ENCODE measurements at regions not wholly inside any gene's neighbourhood (a gene's known extent, or its start where the extent isn't known, plus 50 kb on each side); places are given as distances from the start of the nearest gene placed in this dataset.

DNA sequence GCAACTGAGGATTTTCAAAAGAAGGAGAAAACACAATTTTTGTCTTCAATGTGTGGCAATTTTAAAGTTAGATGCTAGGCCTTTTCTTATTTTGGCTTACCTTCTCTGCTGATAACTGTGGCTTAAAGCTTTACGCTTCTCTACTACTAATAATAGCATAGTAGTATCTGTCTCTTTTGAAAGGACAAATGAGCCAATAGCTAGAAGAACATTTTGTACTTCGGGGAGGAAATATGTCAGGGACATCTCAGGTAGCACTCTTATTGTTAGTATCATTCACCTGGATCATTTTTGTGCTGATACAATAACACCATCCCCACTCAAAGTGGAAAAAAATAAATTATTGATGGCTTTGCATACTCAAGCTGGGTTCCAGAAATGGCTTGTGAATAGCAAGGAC, 586.1 kb upstream of the TBL1XR1 start:
- H3K27ac ChIP-seq (ENCODE audit: low read length), result no peak overlapping the region
- H3K27me3 ChIP-seq (ENCODE audit: insufficient read depth, low read depth, low read length), result no peaks in the 10 kb centered on the region
- H3K4me2 ChIP-seq (ENCODE audit: low read length), result no peak overlapping the region
- no peak overlapping the region for H2AFZ ChIP-seq (ENCODE audit: low read depth, low read length)
- H4K20me1 ChIP-seq (ENCODE audit: insufficient read depth), result no peaks in the 10 kb centered on the region
- H3K36me3 ChIP-seq (ENCODE audit: insufficient read depth, low read length), result no peaks in the 10 kb centered on the region
- no peaks in the 10 kb centered on the region for H3K79me2 ChIP-seq (replicated peaks; ENCODE audit: insufficient read depth, low read length)
- H3K9me3 ChIP-seq (ENCODE audit: low read length), result no peaks in the 10 kb centered on the region
- H3K9ac ChIP-seq (ENCODE audit: low read length), result no peak overlapping the region
- H3F3A ChIP-seq (ENCODE audit: insufficient read depth, low read length, poor library complexity, severe bottlenecking), result no peaks in the 10 kb centered on the region
- no peaks in the 10 kb centered on the region for H3K9me2 ChIP-seq (ENCODE audit: insufficient read depth, low read length)
- TF ChIP-seq MXI1 (conservative IDR thresholded peaks at IDR 0.05; ENCODE audit: poor library complexity, severe bottlenecking), result no peak
- no peak for TF ChIP-seq EZH2 (IDR thresholded peaks at IDR 0.05; ENCODE audit: borderline replicate concordance, insufficient read depth, low read length, poor library complexity, severe bottlenecking)
- TF ChIP-seq TAF1 (IDR thresholded peaks at IDR 0.05; ENCODE audit: low read depth), result no peak
- no peak for TF ChIP-seq RAD21 (conservative IDR thresholded peaks at IDR 0.05)
- H3K4me3 ChIP-seq (ENCODE audit: low read length), result no peak overlapping the region

DNA sequence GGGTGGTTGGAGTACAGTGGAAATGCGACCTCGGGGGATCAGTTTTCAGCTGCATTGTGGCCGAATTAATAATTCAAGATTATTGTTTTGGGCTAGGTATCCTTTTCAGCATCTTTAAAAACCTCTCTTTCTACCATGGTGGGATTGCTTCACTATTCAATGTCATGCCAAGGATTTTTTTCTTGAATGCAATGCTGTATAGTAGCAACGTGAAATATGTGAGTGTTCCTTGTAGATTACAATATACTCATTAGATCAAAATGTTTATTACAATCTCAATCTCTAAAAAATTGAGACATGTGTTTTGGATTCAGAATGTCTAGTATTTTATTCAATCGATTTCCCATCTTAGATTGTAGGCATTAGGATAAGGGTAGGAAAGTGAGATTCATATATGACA, 586.5 kb upstream of the TBL1XR1 start:
- no peak overlapping the region for H3K9ac ChIP-seq (ENCODE audit: low read length)

More for the DNA sequence above, 586.5 kb upstream of the TBL1XR1 start:
- no peaks in the 10 kb centered on the region for H4K20me1 ChIP-seq (ENCODE audit: insufficient read depth)
- H3K27ac ChIP-seq (ENCODE audit: low read length), result no peak overlapping the region
- H3K27me3 ChIP-seq (ENCODE audit: insufficient read depth, low read depth, low read length), result no peaks in the 10 kb centered on the region
- H3K9me3 ChIP-seq (ENCODE audit: low read length), result no peaks in the 10 kb centered on the region
- no peak overlapping the region for H3K4me3 ChIP-seq (ENCODE audit: low read length)
- no peaks in the 10 kb centered on the region for H3K36me3 ChIP-seq (ENCODE audit: insufficient read depth, low read length)
- no peak overlapping the region for H2AFZ ChIP-seq (ENCODE audit: low read depth, low read length)
- H3K4me2 ChIP-seq (ENCODE audit: low read length), result no peak overlapping the region
- H3F3A ChIP-seq (ENCODE audit: insufficient read depth, low read length, poor library complexity, severe bottlenecking), result no peaks in the 10 kb centered on the region
- H3K79me2 ChIP-seq (replicated peaks; ENCODE audit: insufficient read depth, low read length), result no peaks in the 10 kb centered on the region
- H3K9me2 ChIP-seq (ENCODE audit: insufficient read depth, low read length), result no peaks in the 10 kb centered on the region
- TF ChIP-seq TAF1 (IDR thresholded peaks at IDR 0.05; ENCODE audit: low read depth), result no peak
- TF ChIP-seq MXI1 (conservative IDR thresholded peaks at IDR 0.05; ENCODE audit: poor library complexity, severe bottlenecking), result no peak
- no peak for TF ChIP-seq SMC3 (conservative IDR thresholded peaks at IDR 0.05; ENCODE audit: poor library complexity)
- no peak for TF ChIP-seq POLR2AphosphoS5 (IDR thresholded peaks at IDR 0.05)
- TF ChIP-seq EP300 (conservative IDR thresholded peaks at IDR 0.05; ENCODE audit: poor library complexity, severe bottlenecking), result no peak
- TF ChIP-seq, protein P1, sequence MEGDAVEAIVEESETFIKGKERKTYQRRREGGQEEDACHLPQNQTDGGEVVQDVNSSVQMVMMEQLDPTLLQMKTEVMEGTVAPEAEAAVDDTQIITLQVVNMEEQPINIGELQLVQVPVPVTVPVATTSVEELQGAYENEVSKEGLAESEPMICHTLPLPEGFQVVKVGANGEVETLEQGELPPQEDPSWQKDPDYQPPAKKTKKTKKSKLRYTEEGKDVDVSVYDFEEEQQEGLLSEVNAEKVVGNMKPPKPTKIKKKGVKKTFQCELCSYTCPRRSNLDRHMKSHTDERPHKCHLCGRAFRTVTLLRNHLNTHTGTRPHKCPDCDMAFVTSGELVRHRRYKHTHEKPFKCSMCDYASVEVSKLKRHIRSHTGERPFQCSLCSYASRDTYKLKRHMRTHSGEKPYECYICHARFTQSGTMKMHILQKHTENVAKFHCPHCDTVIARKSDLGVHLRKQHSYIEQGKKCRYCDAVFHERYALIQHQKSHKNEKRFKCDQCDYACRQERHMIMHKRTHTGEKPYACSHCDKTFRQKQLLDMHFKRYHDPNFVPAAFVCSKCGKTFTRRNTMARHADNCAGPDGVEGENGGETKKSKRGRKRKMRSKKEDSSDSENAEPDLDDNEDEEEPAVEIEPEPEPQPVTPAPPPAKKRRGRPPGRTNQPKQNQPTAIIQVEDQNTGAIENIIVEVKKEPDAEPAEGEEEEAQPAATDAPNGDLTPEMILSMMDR (IDR thresholded peaks at IDR 0.05; ENCODE audit: poor library complexity, severe bottlenecking), result no peak
- no peak for TF ChIP-seq RAD21 (conservative IDR thresholded peaks at IDR 0.05)
- no peak for TF ChIP-seq EZH2 (IDR thresholded peaks at IDR 0.05; ENCODE audit: borderline replicate concordance, insufficient read depth, low read length, poor library complexity, severe bottlenecking)
- TF ChIP-seq, protein P2, sequence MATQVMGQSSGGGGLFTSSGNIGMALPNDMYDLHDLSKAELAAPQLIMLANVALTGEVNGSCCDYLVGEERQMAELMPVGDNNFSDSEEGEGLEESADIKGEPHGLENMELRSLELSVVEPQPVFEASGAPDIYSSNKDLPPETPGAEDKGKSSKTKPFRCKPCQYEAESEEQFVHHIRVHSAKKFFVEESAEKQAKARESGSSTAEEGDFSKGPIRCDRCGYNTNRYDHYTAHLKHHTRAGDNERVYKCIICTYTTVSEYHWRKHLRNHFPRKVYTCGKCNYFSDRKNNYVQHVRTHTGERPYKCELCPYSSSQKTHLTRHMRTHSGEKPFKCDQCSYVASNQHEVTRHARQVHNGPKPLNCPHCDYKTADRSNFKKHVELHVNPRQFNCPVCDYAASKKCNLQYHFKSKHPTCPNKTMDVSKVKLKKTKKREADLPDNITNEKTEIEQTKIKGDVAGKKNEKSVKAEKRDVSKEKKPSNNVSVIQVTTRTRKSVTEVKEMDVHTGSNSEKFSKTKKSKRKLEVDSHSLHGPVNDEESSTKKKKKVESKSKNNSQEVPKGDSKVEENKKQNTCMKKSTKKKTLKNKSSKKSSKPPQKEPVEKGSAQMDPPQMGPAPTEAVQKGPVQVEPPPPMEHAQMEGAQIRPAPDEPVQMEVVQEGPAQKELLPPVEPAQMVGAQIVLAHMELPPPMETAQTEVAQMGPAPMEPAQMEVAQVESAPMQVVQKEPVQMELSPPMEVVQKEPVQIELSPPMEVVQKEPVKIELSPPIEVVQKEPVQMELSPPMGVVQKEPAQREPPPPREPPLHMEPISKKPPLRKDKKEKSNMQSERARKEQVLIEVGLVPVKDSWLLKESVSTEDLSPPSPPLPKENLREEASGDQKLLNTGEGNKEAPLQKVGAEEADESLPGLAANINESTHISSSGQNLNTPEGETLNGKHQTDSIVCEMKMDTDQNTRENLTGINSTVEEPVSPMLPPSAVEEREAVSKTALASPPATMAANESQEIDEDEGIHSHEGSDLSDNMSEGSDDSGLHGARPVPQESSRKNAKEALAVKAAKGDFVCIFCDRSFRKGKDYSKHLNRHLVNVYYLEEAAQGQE (IDR thresholded peaks at IDR 0.05; ENCODE audit: borderline replicate concordance), result no peak

Measured in neural cell (in vitro differentiated cells).